GM19324 (cell line): ENCODE measurements at regions not wholly inside any gene's neighbourhood (a gene's known extent, or its start where the extent isn't known, plus 50 kb on each side); places are given as distances from the start of the nearest gene placed in this dataset.
A peak's percentile ranks its signal among the peaks of the same experiment; 100 is the strongest.

Source experiments
- ATAC-seq: cut with Tn5 transposase; IDR thresholded peaks from one replicate; pipeline ENCODE4 v1.9.1; 2021; ENCODE audit warnings: mild to moderate bottlenecking, moderate library complexity; ENCODE audit not compliant: unreplicated experiment, low FRiP score

DNA sequence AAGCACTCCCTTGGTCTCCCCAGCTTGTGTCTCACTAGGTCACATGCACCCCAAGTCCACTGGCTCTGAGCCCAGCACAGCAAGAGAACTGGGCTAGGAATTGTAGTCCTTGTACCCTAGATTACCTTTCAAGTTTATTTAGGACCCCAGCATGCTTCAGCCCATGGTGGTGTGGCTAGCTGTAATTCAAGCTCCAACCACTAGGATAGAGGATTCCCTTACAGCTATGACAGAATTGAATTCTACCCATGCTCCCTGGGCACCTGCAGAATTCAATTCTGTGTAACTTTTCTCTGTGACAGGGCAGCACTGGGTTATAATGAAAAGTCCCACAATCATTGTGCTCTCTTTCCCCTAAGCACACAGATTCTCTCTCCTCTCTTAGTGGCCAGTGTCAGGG, 253.8 kb upstream of the DMD start:
- ATAC-seq, result no peak

DNA sequence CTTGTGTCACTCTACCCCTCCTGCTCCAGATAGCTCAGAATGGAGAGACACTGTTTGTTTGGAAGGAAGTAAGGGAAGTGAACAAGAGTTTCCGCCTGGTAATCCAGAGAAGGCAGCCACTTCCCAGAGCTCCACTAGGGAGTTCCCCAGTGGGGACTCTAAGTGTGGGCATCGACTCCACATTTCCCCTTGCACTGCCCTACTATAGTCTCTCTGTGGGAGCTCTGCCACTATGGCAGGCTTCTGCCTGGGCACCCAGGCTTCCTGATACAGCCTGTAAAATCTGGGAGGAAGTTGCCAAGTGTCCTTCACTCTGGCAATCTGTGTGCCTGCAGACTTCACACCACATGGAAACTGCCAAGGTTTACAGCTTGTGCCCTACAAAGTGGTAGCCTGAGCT, 245.8 kb upstream of the DMD start:
- ATAC-seq, result no peak

DNA sequence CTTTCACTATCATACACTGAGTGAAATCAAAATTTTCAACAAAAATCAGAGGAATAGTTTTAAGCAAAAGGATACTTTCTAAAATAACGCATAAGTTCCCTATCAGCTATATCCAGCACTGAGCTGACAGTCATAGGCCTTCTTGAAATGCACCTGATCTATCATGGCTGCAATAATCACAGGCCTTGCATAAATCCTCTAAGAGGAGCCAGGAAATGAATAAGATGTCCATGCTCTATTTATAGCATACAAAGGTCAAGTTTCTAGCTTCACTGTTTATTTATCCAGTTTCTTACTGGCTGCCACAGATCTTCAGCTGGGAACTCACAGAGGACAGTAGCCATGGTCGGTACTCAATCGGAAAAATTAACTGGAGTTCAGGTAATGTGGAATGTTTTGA, 235.9 kb upstream of the DMD start:
- no peak for ATAC-seq

DNA sequence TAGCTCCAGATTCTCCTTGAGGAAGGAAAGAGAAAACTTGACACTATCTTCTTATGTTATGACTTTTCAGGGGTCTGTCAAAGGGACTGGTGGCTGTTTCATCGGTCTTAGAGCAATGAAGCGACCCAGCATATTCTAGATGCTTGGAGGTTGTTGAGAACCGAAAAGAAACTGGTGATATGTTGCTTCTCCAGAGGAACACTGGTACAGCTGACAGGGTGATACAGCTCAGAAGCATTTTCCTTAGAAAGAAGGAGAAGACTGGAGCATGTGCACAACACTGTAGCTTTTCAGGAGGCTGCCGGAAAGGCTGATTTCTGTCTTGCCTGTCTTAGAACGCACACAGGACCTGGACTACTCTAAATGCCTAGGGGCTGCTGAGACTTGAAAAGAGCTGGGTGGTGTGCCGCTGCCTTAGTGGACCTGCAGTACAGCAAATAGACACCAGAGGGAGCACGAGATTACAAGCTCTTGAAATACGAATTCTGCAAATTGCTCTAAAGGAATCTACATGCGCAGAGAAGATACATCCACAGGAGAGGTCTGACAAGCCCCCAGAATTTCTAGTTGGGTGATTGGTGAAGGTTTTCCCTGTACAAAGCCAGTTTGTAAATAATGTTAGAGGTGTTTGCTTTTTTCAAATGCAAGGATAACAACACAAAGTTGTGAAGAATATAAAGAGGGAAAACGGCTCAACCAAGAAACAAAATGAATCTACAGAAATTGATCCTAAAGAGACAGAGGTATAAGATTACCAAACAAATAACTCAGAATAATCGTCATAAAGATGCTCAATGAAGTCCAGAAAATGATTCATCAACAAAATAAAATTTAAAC, 223.1 kb upstream of the DMD start:
- ATAC-seq, result peak; percentile 60

DNA sequence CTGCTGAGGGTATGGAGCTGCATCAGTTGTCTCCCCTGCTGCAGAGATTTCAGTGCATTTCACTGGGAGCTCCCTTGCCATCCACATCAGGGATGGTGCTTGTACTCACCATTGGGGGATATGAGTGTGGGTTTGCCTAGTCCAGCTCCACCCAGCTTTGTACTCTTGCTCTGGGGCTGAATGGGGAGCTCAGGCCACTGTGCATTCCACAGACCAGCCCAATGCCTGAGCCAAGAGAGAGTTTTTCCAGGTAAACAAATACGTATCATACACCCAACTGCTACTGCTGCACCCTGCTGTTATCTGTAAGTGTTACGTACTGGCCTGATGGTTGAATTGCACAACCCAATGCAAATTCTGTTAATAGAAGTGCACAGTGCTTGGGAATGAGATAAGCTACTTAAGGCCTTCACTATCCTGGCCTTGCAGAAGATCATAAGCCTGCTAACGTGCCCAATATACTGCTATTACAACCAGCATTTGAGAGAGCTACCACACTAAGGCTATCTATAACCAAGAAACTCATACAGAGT, 205.0 kb upstream of the DMD start:
- no peak for ATAC-seq

DNA sequence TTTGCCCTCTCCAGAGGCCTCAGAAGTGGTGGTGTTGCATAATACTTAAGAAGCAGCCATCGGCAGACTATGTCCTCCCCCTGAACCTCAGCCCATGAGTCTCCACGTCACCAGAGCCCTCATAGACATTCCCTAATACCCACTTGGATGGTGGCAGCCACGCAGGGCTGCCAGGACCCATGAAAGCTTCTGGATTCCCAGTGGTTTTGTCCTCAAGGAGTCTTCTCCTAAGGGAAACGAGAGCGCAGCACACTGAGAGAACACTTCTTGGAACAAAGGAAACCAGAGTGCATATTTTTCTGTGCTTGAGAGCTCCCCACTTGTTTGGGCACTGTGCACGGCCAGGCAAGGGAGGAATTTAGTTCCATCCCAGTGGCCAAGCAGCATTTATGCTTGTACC, 204.1 kb upstream of the DMD start:
- ATAC-seq, result no peak

DNA sequence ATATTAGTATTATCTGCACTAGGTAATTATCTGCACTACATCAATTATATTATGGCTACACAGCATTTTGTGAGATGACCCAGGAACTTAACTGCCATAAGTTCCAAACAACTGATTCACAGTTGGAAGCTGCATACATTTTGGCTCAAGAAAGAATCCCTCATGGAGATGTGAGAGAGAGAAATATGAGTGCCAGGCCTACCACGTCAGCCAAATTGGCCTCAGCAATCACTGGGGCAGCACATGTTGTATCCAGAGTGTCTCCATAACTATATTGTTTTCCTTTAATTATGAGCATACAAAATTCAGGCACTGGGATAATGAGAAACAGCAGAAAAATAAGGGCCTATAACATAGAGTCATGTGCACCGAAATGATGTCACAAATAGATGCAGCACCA, 174.2 kb upstream of the DMD start:
- ATAC-seq, result no peak

DNA sequence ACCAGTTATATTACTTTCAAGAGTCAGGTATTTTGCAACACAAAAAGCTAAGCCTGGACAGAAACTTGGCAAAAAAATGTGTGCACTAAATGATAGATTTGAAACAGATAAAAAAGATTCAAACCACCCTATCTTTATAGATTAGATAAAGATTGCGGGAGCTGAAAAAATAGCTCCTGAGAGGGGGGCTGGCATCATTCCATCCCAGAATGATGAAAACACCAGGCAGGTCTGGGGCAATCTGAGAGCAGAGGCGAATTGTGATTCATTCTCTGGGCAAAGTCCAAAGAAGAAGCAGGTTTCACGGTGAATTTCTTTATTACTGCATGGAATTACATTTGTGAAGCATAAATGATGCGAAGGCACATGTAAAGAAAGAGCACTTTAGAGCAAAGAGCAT, 168.5 kb upstream of the DMD start:
- ATAC-seq, result no peak

DNA sequence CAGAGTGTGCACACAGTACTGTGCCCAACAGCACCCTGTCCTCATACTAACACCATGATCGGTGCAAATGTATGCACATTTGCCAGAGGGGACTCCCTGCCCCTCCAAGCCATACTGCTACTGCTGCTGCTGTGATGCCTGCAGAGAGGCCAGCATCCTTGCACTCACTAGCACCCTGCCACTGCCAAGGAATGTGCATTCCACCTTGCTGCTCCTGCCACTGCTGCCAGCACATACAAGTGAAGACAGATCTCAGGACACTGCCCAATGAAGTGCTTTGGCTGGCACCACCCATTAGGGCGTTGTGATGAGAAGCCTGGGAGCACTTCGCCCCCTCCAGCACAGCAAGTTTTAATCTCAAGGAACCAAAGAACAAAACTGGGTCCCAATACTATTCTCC, 146.3 kb upstream of the DMD start:
- no peak for ATAC-seq

DNA sequence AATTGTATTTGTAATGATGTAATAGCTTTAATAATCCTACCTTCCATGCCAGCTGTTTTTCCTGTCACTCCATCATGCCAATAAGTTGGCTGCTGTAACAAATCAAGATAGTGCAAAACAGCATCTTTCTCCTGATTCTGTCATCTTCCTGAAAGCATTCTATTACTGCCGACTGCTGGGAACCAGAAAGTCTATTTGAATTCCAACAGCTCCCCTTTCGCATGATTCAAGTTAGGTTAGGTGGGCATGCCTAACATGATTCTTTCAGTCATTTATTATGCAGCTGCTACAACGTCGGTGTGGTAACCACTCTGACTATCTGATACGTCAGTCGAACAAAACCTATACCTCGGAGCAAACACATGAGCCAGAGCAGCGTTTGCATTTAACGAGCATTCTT, 127.9 kb upstream of the DMD start:
- ATAC-seq, result no peak

DNA sequence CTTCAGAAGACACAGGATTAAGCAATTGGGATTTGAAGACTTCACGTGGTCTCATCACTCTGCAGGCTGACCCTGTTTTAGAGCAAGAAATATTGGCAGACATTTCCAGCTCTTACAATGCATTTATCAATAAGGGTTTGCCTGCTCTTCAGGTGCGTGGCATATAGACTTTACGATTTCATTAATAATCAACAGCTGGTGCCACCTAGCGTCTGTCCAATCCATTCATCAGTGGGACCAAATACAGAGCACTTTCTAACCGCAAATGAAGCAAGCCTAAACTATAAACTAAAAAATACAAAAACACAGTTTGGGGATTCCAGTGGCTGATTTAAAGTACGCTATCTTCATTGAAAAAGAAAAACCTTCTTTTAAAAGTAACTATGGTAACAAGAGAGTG, 125.4 kb upstream of the DMD start:
- ATAC-seq, result no peak

DNA sequence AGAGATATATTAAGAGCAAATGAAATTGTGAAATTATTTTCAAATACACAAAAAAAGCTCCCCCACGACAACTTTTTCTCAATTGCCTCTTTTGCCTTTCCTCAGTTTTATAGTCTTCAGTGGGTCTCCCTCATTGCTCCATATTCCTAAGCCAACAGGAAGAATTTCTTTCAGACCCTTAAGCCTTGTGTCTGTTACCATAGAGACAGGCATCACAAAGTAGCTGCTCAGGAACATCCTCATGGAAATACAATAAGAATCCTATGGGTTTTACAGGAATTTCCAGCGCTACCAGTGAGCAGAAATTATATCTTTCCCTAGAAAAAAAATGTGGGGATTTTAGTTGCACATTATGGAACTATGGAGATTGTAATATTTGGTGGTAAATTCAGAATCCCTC, 121.9 kb upstream of the DMD start:
- no peak for ATAC-seq

DNA sequence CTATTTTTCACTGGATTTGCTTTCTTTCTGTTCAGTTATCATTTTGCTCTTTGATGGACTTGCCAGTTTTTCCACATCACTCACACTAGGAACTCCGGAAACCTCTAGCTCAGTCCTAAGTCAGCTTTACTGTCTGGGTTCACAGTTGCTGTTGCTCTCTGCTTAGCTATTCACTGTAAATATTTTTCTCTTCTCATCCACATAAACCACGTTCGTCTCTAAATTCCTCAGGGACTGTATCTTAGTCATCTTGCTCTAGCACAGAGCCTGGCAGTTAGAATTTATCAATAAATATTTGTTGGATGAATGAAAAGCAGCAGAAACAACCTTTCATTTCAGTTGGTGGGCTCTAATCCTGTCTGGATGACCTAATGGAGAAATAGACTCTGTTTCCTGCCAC, 119.4 kb upstream of the DMD start:
- no peak for ATAC-seq

DNA sequence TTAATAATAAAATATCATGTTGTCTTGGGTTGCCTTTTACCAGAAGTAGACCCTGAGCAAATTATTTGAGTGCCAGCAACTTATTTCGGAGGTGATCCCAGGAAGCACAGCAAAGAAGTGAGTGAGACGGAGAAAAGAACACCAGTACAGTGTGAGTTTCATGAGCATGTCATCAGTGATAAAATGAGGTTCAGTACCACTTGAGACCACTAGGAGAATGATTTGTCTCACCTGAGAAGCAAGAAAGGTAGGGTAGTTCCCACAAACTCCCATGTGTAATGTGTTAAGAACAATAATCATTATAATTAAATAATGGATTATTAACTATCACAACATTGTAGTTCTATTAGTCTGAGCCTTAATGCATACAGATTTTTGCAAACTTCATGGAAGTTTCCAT, 112.8 kb upstream of the DMD start:
- ATAC-seq, result no peak

DNA sequence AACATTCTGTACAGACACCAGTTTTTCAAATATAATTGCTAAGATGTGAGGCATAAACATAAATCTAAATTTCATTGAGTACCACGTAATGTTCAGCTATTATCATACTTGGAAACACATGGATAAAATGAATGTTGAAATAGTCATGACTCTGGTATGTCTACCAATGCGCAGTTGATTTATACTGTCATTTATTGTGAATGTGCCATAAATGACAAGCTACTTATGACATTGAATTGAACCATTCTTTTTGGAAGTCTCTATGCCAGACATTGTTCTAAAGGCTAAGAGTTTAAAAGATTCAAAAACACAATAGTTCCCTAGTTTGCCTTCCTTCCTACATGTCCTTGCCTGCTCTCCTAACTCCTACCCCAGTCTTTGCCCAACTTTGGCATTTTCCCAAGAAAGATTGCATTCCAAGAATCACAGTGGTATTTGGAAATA, 96.6 kb upstream of the DMD start:
- ATAC-seq, result no peak

DNA sequence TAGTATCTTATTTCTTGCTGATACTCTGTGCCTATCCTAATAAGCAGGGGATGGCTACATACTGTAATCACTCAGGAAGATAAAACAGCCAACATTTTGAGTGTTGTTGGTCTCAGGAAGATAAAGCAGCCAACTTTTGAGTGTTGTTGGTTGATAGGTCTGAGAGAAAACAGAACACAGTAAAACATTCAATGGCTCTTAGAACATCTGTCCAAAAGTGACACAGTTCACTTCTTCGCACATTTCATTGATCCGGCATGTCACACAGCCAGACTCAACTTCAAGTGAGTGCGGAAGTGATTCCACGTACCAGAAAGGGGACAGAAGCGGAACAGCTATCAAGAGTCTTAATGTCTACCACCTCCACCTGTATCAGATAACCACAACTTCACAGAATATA, 87.3 kb upstream of the DMD start:
- no peak for ATAC-seq

DNA sequence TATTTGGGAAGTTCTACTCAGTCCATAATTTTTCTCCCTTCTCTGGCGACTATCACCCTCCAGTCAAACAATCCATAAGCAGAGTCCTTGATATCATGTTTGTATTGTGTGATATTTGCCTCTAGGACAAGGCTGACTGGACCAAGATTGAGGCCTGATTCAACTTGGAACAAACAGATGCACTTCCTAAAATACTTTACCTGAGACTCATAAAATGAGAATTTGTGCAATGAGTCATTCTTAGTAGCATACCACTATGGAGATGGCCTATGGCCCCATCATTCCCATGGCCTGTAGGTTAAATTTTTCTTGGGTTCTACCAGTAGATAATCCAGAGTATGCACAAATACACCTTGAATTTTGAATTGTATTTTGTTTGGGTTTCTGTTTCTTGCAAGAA, 74.2 kb upstream of the DMD start:
- ATAC-seq, result no peak

DNA sequence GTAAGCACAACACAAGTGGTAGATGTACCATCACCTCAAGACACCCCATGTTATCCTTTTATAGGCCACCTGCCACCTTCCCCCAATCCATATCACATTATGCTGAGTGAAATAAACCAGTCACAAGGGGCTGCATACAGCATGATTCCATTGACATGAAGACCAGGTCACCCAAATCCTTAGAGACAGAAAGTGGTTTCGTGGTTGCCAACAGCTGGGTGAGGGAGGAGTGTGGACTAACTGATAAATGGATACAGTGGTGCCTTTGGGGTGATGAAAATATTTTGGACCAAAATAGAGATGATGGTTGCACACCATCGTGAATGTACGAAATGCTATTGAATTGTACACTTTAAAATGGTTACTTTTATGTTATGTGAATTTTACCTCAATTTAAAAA, 65.7 kb upstream of the DMD start:
- ATAC-seq, result no peak

DNA sequence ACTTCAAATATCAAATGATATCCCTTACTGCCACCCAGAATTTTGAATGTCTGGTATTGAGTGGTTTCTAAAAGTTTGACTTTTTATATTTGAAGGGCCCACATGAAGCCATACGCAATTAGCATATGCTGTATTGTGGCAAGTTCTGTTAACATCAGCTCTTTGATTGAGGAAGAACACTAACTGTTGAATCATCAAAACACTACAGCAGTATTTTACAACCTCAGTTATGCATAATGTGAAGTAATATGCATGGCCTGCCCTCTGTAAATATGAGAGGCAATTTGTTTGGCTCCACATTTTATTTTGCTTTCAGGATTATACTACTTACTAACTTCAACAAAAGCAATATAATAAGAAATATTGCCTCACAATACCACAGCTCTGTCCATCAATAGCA, 62.2 kb upstream of the DMD start:
- ATAC-seq, result no peak

DNA sequence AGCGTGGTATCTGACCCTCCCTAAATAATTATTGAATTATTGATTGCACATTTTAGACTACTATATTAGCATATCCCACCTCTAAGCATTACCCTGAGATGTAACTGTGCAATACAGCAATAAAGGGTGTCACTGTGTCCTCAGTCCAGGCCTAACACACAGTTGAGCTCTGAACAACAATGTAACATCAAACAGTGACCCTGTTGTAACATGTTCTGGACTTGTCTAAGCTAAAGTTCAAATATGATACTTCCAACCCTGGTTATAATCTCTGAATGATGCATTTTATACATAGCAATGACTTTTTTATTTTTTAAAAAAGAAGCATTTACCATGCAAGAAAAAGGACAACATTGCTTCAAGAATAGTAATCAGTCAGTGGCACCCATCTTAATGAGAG, 61.6 kb upstream of the DMD start:
- ATAC-seq, result no peak
